NCI-H187 treated with DMSO at 0.1 percent for 48 hours (cell line): ENCODE measurements at regions not wholly inside any gene's neighbourhood (a gene's known extent, or its start where the extent isn't known, plus 50 kb on each side); places are given as distances from the start of the nearest gene placed in this dataset.

ENCODE experiments used
- DNase-seq: peaks from one replicate; lab custom pipeline; 2025; lab: John Stamatoyannopoulos, UW

GRCh38 chr5:82335806-82336205 lies 57.7 kb upstream of the RPS23 start:
- no peak for DNase-seq

DNA sequence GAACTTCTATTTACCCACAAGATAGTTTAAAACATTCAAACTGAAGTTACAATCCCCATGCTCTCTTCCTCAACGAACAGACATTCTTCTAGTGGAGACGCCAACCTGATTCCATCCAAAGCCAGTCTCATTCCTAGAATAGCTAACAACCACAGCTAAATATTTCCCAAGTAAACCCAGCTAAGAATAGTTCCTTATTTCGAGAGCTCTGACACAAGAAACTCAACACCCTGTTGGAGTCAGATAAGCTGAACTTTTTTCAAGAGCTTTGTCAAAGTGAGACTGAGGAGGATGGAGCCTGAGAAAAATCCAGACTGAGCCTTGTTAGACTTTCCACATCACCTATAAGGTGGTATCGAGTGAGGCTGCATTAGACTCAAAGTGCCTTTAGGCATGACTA lies 56.7 kb upstream of the RPS23 start:
- DNase-seq: no peak

- no peak for DNase-seq
Observed at GRCh38 chr5:82334085-82334692, 56.0 kb upstream of the RPS23 start.

- DNase-seq: no peak
Observed at GRCh38 chr5:82332886-82333615, 54.9 kb upstream of the RPS23 start.

GRCh38 chr5:82332064-82332855 lies 54.1 kb upstream of the RPS23 start:
- no peak for DNase-seq

- no peak for DNase-seq
Observed at GRCh38 chr5:82331557-82331956, 53.4 kb upstream of the RPS23 start.

- DNase-seq: no peak
Observed at GRCh38 chr5:82330530-82331270, 52.5 kb upstream of the RPS23 start.

GRCh38 chr5:82329393-82329792 lies 51.2 kb upstream of the RPS23 start:
- no peak for DNase-seq
